HEK293 (cell line): ENCODE measurements at regions not wholly inside any gene's neighbourhood (a gene's known extent, or its start where the extent isn't known, plus 50 kb on each side); places are given as distances from the start of the nearest gene placed in this dataset.

ENCODE experiments used
- ZBTB1 ChIP-seq: fragments of 450-650 bp; formaldehyde crosslinking; IDR thresholded peaks from 2 replicates; pipeline ENCODE4 v1.5.1; 2016; ENCODE audit warnings: missing biosample characterization, missing genetic modification characterization
- ZFP3 ChIP-seq: fragments of 450-650 bp; formaldehyde crosslinking; IDR thresholded peaks from 2 replicates; pipeline ENCODE4 v1.5.1; 2016; ENCODE audit warnings: low read depth, missing biosample characterization, missing genetic modification characterization
- ZNF133 ChIP-seq: fragments of 450-650 bp; formaldehyde crosslinking; IDR thresholded peaks from 2 replicates; pipeline ENCODE4 v1.5.1; 2016; ENCODE audit warnings: missing biosample characterization, missing genetic modification characterization
- ZNF510 ChIP-seq: fragments of 450-650 bp; formaldehyde crosslinking; IDR thresholded peaks from 2 replicates; pipeline ENCODE4 v1.5.1; 2018; ENCODE audit warnings: mild to moderate bottlenecking, missing genetic modification characterization, missing biosample characterization; ENCODE audit not compliant: insufficient replicate concordance
- ZNF791 ChIP-seq: fragments of 450-650 bp; formaldehyde crosslinking; IDR thresholded peaks from 2 replicates; pipeline ENCODE4 v1.5.1; 2016; ENCODE audit warnings: missing biosample characterization, missing genetic modification characterization
- TF ChIP-seq, protein P1 (sequence below): fragments of 450-650 bp; formaldehyde crosslinking; IDR thresholded peaks from 2 replicates; pipeline ENCODE4 v1.5.1; 2016; ENCODE audit warnings: missing biosample characterization, missing genetic modification characterization

- TF ChIP-seq ZBTB1 (tag by site-specific recombination) (no peak), ZNF791 (tag by site-specific recombination) (no peak), ZNF133 (no peak), ZNF510 (tag by site-specific recombination) (no peak), ZFP3 (tag by site-specific recombination) (no peak)
- TF ChIP-seq, protein P1, sequence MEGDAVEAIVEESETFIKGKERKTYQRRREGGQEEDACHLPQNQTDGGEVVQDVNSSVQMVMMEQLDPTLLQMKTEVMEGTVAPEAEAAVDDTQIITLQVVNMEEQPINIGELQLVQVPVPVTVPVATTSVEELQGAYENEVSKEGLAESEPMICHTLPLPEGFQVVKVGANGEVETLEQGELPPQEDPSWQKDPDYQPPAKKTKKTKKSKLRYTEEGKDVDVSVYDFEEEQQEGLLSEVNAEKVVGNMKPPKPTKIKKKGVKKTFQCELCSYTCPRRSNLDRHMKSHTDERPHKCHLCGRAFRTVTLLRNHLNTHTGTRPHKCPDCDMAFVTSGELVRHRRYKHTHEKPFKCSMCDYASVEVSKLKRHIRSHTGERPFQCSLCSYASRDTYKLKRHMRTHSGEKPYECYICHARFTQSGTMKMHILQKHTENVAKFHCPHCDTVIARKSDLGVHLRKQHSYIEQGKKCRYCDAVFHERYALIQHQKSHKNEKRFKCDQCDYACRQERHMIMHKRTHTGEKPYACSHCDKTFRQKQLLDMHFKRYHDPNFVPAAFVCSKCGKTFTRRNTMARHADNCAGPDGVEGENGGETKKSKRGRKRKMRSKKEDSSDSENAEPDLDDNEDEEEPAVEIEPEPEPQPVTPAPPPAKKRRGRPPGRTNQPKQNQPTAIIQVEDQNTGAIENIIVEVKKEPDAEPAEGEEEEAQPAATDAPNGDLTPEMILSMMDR (tag by site-specific recombination): no peak
Observed at GRCh38 chr6:144730088-144730645, 445.0 kb downstream of the UTRN start.
